Duodenal mucosa (tissue), 2 donors: ENCODE measurements at regions not wholly inside any gene's neighbourhood (a gene's known extent, or its start where the extent isn't known, plus 50 kb on each side); places are given as distances from the start of the nearest gene placed in this dataset.

Experiments
- H3K27ac ChIP-seq: one replicate; pipeline ENCODE4 v1.7.0; 2013; ENCODE audit warnings: low read depth, low read length
- H3K27me3 ChIP-seq, 2 donors: one replicate each; pipeline ENCODE4 v1.7.0; 2013; ENCODE audit warnings: low read length in 2 of 2, control low read depth in 1 of 2; ENCODE audit not compliant: insufficient read depth in 2 of 2, control insufficient read depth in 1 of 2
- H3K36me3 ChIP-seq, 2 donors: one replicate each; pipeline ENCODE4 v1.7.0; 2013; ENCODE audit warnings: low read length in 2 of 2, control low read depth in 1 of 2; ENCODE audit not compliant: insufficient read depth in 2 of 2, control insufficient read depth in 1 of 2
- H3K4me1 ChIP-seq, 2 donors: one replicate each; pipeline ENCODE4 v1.7.0; 2013; ENCODE audit warnings: low read length in 2 of 2, control low read depth in 1 of 2; ENCODE audit not compliant: insufficient read depth in 2 of 2, control insufficient read depth in 1 of 2
- H3K4me3 ChIP-seq, 2 donors: one replicate each; pipeline ENCODE4 v1.7.0; 2013; ENCODE audit warnings: low read length in 2 of 2, low read depth in 1 of 2
- H3K9ac ChIP-seq, 2 donors: one replicate each; pipeline ENCODE4 v1.7.0; 2013; ENCODE audit warnings: low read length in 2 of 2, low read depth in 1 of 2
- H3K9me3 ChIP-seq, 2 donors: one replicate each; pipeline ENCODE4 v1.7.0; 2013; ENCODE audit warnings: low read length in 2 of 2, control low read depth in 1 of 2; ENCODE audit not compliant: control insufficient read depth in 1 of 2

DNA sequence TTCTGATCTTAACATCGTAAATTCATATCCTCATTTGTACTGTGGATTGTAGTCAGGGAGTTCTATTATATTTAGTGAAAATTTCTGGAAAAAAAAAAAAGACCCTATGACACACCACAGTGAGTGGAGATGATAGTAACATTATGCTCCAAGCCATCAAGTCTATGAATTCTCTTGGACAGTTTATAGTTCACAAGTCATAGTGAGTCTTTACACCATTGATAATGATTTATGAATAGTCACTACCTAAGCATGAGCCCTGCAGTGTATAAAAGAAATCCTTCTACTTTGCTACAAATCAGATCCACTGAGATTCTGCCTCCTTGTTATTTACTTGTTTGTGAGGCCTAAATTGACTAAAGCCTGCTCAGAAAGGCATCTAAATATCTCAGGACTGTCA lies 772.2 kb upstream of the NOVA1 start:
- Histone ChIP-seq H3K36me3 (no peaks in the 10 kb centered on the region), H3K4me1 (no peaks in the 10 kb centered on the region), H3K27me3 (no peaks in the 10 kb centered on the region), H3K9me3 (no peaks in the 10 kb centered on the region), H3K4me3 (no peak overlapping the region), H3K9ac (no peak overlapping the region), H3K27ac (no peak overlapping the region)

DNA sequence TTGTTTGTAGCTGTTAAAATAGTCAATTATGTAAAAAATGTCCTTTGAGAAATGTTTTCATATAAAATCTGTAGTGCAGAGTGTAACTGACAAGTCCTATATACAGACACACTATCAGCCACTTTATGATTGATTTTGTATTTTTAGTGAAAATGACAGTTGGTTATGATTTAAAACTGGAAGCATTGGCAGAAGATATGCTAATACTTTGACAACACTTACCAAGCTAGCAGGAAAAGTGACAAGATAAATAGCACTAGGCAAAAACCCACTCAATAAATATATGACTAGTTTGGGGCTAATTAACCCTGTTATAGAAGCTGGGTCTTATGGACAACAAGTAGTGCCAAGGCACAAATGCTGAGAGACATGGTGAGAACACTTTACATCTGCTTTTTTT lies 772.9 kb upstream of the NOVA1 start:
- Histone ChIP-seq H3K27me3 (no peaks in the 10 kb centered on the region), H3K36me3 (no peaks in the 10 kb centered on the region), H3K4me1 (no peaks in the 10 kb centered on the region), H3K4me3 (no peak overlapping the region), H3K27ac (no peak overlapping the region), H3K9ac (no peak overlapping the region), H3K9me3 (no peaks in the 10 kb centered on the region)

DNA sequence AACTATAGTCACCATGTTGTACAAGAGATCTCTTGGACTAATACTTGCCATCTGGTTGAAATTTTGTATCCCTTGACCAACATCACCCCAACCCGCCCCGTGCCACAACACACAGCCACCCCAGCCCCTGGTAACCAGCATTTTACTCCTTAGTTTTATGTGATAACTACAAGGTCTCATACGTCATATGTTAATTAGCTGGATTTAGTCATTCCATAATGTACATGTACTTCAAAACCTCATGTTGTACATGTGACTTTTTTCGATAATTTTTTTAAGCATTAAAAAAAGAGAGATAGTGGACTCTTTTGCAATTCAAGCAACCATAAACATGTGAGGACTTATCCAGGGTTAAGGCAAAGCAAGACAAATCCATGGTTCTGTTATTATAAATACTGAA lies 773.4 kb upstream of the NOVA1 start:
- Histone ChIP-seq H3K27me3 (no peaks in the 10 kb centered on the region), H3K9me3 (peaks cover 0 to 2% of the 10 kb centered on the region in 2 donors), H3K36me3 (no peaks in the 10 kb centered on the region), H3K27ac (no peak overlapping the region), H3K4me3 (no peak overlapping the region), H3K4me1 (no peaks in the 10 kb centered on the region), H3K9ac (no peak overlapping the region)

DNA sequence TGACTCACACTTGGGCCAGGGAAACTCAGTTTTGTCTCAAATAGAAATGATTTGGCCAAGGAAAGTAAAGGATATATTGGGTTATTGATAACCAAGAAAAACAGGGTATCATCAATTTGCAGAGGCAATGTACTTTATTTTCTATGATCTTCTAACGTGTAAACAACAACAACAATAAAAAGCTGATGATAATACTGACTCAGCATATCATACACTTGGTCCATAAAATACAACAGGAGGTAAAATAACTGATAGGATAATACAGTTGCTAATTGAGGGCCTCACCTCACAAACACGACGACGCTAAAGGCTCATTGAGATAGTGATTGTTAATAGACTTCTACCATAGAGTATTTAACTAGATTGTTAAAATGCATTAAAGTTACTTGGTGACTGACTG lies 774.0 kb upstream of the NOVA1 start:
- no peak overlapping the region for H3K27ac ChIP-seq
- H3K4me3 ChIP-seq: no peak overlapping the region
- H3K9ac ChIP-seq: no peak overlapping the region
- H3K27me3 ChIP-seq: no peaks in the 10 kb centered on the region
- H3K9me3 ChIP-seq: peaks cover 2% of the 10 kb centered on the region in 2 donors
- no peaks in the 10 kb centered on the region for H3K36me3 ChIP-seq
- H3K4me1 ChIP-seq: no peaks in the 10 kb centered on the region

DNA sequence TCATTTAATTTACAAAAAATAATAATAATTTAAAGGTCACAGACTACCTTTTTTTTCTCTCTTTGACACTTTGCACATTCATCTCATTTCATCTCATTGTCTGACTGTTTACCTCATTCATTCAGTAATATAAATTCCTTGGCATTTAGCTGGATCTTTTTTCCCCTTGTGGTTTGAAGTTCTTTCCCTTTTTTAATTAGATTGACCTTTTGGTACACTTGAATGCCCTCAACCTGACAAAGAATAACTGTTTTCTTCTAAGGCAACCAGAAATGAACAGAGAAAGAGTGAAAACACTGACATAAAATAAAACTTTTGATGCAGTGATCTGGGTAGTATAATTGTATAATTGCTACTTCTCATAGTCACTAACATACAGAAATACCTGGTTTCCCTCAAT lies 774.9 kb upstream of the NOVA1 start:
- Histone ChIP-seq H3K36me3 (no peaks in the 10 kb centered on the region), H3K4me1 (no peaks in the 10 kb centered on the region), H3K27me3 (no peaks in the 10 kb centered on the region), H3K4me3 (no peak overlapping the region), H3K27ac (no peak overlapping the region), H3K9ac (no peak overlapping the region), H3K9me3 (peaks cover 2 to 6% of the 10 kb centered on the region in 2 donors)

DNA sequence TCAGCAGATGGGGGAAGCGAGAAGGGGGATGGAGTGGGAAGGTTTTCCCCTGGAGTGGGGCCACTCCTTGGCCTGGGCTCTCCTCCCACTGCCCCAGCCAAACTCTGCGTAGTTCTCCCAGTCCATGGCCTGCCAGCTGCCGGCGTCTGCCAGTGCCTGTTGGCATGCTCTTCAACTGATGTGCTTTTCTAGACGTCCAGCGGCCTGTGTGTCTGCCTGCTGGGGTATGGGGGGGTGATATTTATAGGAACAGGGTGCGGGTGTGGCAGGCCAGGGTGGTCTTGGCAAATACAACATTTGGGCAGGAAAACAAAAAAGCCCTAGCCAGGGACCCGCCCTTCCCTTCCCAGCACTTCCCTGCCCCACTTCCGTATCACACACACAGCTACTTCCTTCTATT lies 786.3 kb upstream of the NOVA1 start:
- Histone ChIP-seq H3K36me3 (no peaks in the 10 kb centered on the region), H3K27me3 (no peaks in the 10 kb centered on the region), H3K27ac (no peak overlapping the region), H3K9ac (no peak overlapping the region), H3K9me3 (peaks cover 0 to 4% of the 10 kb centered on the region in 2 donors), H3K4me1 (no peaks in the 10 kb centered on the region), H3K4me3 (no peak overlapping the region)

DNA sequence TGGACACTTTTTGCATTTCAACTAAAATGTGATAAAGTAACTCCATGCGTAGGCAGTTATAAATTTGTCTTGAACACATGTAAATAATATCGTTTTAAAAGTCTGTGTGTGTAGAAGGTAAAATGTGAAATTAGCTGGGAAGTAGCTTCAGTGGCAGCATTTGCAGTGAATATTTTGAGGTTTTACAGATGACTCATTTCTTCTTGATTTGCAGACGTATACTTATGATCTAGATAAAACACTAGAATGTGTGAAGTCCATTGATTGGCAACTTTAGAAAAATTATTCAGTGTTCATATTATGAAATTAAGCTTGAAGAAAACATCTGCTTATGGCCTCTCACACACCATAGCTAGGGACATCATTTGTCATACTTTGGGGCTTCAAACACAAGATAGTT lies 788.6 kb upstream of the NOVA1 start:
- H3K27ac ChIP-seq: no peak overlapping the region
- H3K27me3 ChIP-seq: no peaks in the 10 kb centered on the region
- H3K4me1 ChIP-seq: no peaks in the 10 kb centered on the region
- H3K9ac ChIP-seq: no peak overlapping the region
- H3K4me3 ChIP-seq: no peak overlapping the region
- H3K36me3 ChIP-seq: no peaks in the 10 kb centered on the region
- peaks cover 4% of the 10 kb centered on the region in 2 donors for H3K9me3 ChIP-seq

DNA sequence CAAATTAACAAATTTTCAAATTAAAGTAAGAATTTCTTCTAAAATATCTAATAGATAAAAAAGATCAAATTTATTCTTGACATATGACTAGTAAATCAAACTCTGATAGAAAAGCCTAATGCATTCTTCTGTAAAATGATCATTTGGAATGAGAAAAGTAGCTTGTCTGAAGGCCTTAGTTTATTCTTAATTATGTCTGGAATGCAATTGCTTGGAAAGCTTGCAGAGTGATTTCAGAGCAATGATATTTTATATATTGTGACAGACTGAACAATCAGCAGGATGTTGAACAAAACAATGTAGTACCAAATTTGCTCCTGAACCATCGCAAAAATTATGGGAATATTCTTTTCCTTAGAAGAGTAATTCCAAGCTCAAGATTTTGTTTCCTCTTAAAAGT lies 789.6 kb upstream of the NOVA1 start:
- Histone ChIP-seq H3K9ac (no peak overlapping the region), H3K27me3 (no peaks in the 10 kb centered on the region), H3K4me3 (no peak overlapping the region), H3K27ac (no peak overlapping the region), H3K36me3 (no peaks in the 10 kb centered on the region), H3K4me1 (no peaks in the 10 kb centered on the region), H3K9me3 (peaks cover 4% of the 10 kb centered on the region in 2 donors)

DNA sequence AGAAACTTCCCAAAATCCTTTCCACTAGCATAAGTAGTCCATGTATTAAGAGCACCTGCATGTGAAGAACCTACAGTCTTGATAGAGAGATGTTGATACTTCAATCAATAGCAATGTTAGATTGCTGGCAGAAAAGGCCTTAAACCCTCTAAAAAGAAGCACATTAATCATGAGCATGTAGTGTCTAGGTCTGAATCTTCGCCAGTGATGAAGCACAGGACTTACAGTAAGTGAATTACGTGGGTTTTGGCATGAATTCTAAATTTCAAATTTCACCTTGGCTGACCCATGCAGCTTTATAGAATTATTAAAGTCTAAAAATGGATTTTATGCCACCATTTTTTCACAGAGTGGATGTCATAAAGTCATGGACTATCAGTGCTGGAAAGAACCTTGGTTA lies 791.6 kb upstream of the NOVA1 start:
- Histone ChIP-seq H3K27me3 (no peaks in the 10 kb centered on the region), H3K4me3 (no peak overlapping the region), H3K27ac (no peak overlapping the region), H3K9me3 (peaks cover 0 to 4% of the 10 kb centered on the region in 2 donors), H3K36me3 (no peaks in the 10 kb centered on the region), H3K4me1 (no peaks in the 10 kb centered on the region), H3K9ac (no peak overlapping the region)

DNA sequence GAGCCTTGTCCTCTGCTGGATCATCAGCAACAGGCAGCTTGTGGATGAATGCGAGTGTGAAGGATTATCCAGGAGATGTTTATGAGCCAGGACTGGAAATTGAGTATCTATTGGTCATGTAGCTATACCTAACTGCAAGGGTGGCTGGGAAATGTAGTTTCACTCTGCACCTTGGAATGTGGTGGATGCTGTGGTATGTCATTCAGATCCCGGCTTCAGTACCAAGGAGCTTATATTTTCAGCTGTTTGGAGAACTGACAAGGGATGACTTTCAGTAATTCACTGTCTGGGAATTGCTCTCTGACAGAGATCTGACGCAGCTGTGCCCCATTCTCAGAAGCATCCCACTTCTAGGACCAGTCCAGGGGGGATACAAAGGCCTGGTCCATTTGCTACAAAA lies 792.3 kb upstream of the NOVA1 start:
- Histone ChIP-seq H3K27me3 (no peaks in the 10 kb centered on the region), H3K9me3 (peaks cover 0 to 4% of the 10 kb centered on the region in 2 donors), H3K9ac (no peak overlapping the region), H3K4me3 (no peak overlapping the region), H3K4me1 (no peaks in the 10 kb centered on the region), H3K36me3 (no peaks in the 10 kb centered on the region), H3K27ac (no peak overlapping the region)

DNA sequence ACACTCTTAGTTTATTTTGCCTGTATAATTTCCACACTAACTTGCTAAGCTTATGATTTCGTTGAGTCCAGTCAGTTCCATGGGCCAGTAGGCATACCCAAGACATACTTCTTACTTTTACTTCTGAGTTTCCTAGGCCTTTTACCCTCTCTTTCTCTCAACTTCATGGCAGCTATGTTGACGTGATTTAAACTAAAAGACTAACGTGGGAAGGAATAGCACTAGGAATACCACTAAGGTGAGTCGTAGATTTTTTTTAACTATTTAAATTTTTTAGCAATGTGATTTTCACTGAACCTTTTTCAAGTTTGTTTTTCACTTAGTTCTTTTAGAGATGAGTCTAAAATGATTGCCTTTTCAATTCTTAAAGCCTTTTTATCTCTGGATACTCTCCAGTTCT lies 793.5 kb upstream of the NOVA1 start:
- H3K27me3 ChIP-seq: no peaks in the 10 kb centered on the region
- H3K4me3 ChIP-seq: no peak overlapping the region
- no peaks in the 10 kb centered on the region for H3K4me1 ChIP-seq
- H3K9me3 ChIP-seq: peaks cover 0 to 4% of the 10 kb centered on the region in 2 donors
- no peak overlapping the region for H3K9ac ChIP-seq
- H3K36me3 ChIP-seq: no peaks in the 10 kb centered on the region
- no peak overlapping the region for H3K27ac ChIP-seq
